ENCODE measurements at regions not wholly inside any gene's neighbourhood (a gene's known extent, or its start where the extent isn't known, plus 50 kb on each side); places are given as distances from the start of the nearest gene placed in this dataset.

GRCh38 chr13:61149331-61149730 lies 266.3 kb downstream of the PCDH20 start:
- H3K27ac ChIP-seq = no peak overlapping the region
- TF ChIP-seq CTCF (IDR thresholded peaks at IDR 0.05) = no peak
- peaks cover 0 to 16% of the 10 kb centered on the region in 2 donors for H3K9me3 ChIP-seq
- intact Hi-C loops (cut with DNase I) = no loop called here
- DNase-seq (no peak), ATAC-seq (no peak)
- H3K27me3 ChIP-seq = no peaks in the 10 kb centered on the region
- H3K4me3 ChIP-seq = no peak overlapping the region
- H3K36me3 ChIP-seq = no peaks in the 10 kb centered on the region
- H3K4me1 ChIP-seq = no peaks in the 10 kb centered on the region

GRCh38 chr13:61148691-61149315 lies 266.8 kb downstream of the PCDH20 start:
- DNase-seq (no peak), ATAC-seq (no peak)
- H3K27me3 ChIP-seq = no peaks in the 10 kb centered on the region
- no peaks in the 10 kb centered on the region for H3K4me1 ChIP-seq
- no peak for TF ChIP-seq CTCF (IDR thresholded peaks at IDR 0.05)
- no peak overlapping the region for H3K27ac ChIP-seq
- H3K36me3 ChIP-seq = no peaks in the 10 kb centered on the region
- H3K4me3 ChIP-seq = no peak overlapping the region
- H3K9me3 ChIP-seq = peaks cover 0 to 16% of the 10 kb centered on the region in 2 donors
- intact Hi-C loops (cut with DNase I) = no loop called here

- ATAC-seq = no peak
- no peak for TF ChIP-seq CTCF (IDR thresholded peaks at IDR 0.05)
- intact Hi-C loops (cut with DNase I) = no loop called here
Measured at GRCh38 chr13:61148211-61148610, 267.4 kb downstream of the PCDH20 start.

GRCh38 chr13:61146571-61146970 lies 269.1 kb downstream of the PCDH20 start:
- Histone ChIP-seq H3K27ac (no peak overlapping the region), H3K36me3 (no peaks in the 10 kb centered on the region), H3K27me3 (no peaks in the 10 kb centered on the region), H3K9me3 (peaks cover 0 to 16% of the 10 kb centered on the region in 2 donors), H3K4me1 (no peaks in the 10 kb centered on the region), H3K4me3 (no peak overlapping the region)
- no peak for TF ChIP-seq CTCF (IDR thresholded peaks at IDR 0.05)
- DNase-seq (no peak), ATAC-seq (no peak)
- intact Hi-C loops (cut with DNase I) = no loop called here

More at GRCh38 chr13:61148211-61148610, 267.4 kb downstream of the PCDH20 start:
- Histone ChIP-seq H3K4me1 (no peaks in the 10 kb centered on the region), H3K4me3 (no peak overlapping the region), H3K27ac (no peak overlapping the region), H3K9me3 (peaks cover 0 to 16% of the 10 kb centered on the region in 2 donors), H3K36me3 (no peaks in the 10 kb centered on the region), H3K27me3 (no peaks in the 10 kb centered on the region)
- DNase-seq = no peak

- intact Hi-C loops (cut with DNase I) = no loop called here
- H3K4me1 ChIP-seq = no peaks in the 10 kb centered on the region
- no peak overlapping the region for H3K4me3 ChIP-seq
- ATAC-seq (no peak), DNase-seq (peak in 1 of 4 donors; percentile 40)
- H3K9me3 ChIP-seq = peaks cover 0 to 16% of the 10 kb centered on the region in 2 donors
- no peak for TF ChIP-seq CTCF (IDR thresholded peaks at IDR 0.05)
- H3K27ac ChIP-seq = no peak overlapping the region
- H3K36me3 ChIP-seq = no peaks in the 10 kb centered on the region
- no peaks in the 10 kb centered on the region for H3K27me3 ChIP-seq
Measured at GRCh38 chr13:61146158-61146557, 269.5 kb downstream of the PCDH20 start.

Measured in left lung (tissue), 4 donors.